ENCODE measurements at regions not wholly inside any gene's neighbourhood (a gene's known extent, or its start where the extent isn't known, plus 50 kb on each side); places are given as distances from the start of the nearest gene placed in this dataset.
"Not testable (repeated sequence)": the region's sequence is repeated elsewhere in the genome, so short reads cannot be mapped to it uniquely, and the experiment has no call there.

DNA sequence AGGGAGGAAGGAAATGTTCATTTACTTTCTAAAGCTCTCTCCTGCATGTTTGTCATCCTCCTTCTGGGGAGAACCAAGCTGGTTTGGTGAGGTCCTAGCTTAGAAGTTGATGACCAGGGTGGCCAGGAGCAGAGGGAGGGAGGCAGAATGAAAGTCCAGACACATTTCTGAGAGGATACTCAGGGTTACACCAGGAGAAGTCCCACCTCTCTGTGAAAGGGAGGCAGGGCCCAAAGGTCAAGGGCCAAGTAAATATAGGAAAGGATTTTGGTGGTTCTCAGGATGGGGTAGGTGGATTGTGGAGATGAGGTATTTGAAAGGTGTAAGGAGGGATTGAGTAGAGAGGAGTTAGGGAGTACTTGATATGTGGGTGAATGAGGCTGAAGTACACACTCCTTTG, 58.0 kb upstream of the FBXO11 start:
- H3K27me3 ChIP-seq (ENCODE audit: insufficient read depth, low read length), result peaks cover 8% of the 10 kb centered on the region
- H3K9me3 ChIP-seq (ENCODE audit: low read depth, low read length), result no peaks in the 10 kb centered on the region
- H3K4me1 ChIP-seq (ENCODE audit: insufficient read depth, low read length), result no peaks in the 10 kb centered on the region
- H3K4me3 ChIP-seq (ENCODE audit: low read length), result no peak overlapping the region

- Histone ChIP-seq H3K9me3 (ENCODE audit: low read depth, low read length) (no peaks in the 10 kb centered on the region), H3K27me3 (ENCODE audit: insufficient read depth, low read length) (peaks cover 8% of the 10 kb centered on the region), H3K4me3 (ENCODE audit: low read length) (no peak overlapping the region), H3K4me1 (ENCODE audit: insufficient read depth, low read length) (no peaks in the 10 kb centered on the region)
These were observed 58.6 kb upstream of the FBXO11 start for GRCh38 chr2:47964722-47965434.

- H3K27me3 ChIP-seq (ENCODE audit: insufficient read depth, low read length); H3K9me3 ChIP-seq (ENCODE audit: low read depth, low read length): not testable (repeated sequence)
These were observed 70.4 kb upstream of the FBXO11 start for GRCh38 chr2:47976728-47977127.

DNA sequence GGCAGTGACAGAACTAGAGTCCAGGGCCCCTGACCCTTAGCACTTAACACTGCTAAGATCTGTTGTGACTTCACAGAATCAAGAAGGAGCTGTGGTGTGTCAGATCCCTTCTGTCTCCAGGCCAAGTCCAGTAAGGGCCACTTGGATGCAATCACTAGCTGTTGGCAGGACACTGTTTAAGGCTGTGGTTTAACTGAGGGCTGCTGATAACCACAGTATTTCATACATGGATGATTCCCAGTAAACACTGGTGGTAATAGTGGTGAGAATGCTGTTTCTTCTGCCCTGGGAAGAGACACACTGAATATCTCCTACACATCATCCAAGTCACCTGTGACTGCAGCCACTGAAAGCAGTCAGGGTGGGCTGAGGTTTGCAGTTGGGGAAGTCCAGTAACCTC, 77.7 kb upstream of the FBXO11 start:
- no peak overlapping the region for H3K4me3 ChIP-seq (ENCODE audit: low read length)
- H3K9me3 ChIP-seq (ENCODE audit: low read depth, low read length), result no peaks in the 10 kb centered on the region
- no peaks in the 10 kb centered on the region for H3K4me1 ChIP-seq (ENCODE audit: insufficient read depth, low read length)
- H3K27me3 ChIP-seq (ENCODE audit: insufficient read depth, low read length), result no peaks in the 10 kb centered on the region

More at GRCh38 chr2:47976728-47977127, 70.4 kb upstream of the FBXO11 start:
- H3K4me3 ChIP-seq (ENCODE audit: low read length); H3K4me1 ChIP-seq (ENCODE audit: insufficient read depth, low read length): not testable (repeated sequence)

DNA sequence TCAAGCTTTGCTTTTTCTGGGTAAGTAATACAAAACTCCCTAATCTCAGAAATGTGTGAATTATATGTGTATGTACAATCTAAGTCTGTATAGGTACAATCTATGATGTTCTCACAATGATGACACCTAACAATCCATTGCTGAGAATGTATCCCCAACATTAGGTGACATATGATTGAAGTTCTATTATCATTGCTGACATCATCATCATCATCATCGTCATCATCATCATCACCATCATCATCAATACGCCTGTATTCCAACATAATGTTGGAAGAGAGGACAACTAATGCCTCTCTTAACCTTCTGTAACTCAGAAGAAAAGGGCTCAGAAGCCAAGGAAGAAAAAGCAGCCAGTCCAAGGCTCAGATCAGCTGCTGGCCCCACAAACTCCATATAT, 84.2 kb upstream of the FBXO11 start:
- no peaks in the 10 kb centered on the region for H3K27me3 ChIP-seq (ENCODE audit: insufficient read depth, low read length)
- H3K9me3 ChIP-seq (ENCODE audit: low read depth, low read length), result no peaks in the 10 kb centered on the region
- H3K4me1 ChIP-seq (ENCODE audit: insufficient read depth, low read length), result no peaks in the 10 kb centered on the region
- H3K4me3 ChIP-seq (ENCODE audit: low read length), result no peak overlapping the region

GRCh38 chr2:47992671-47993070, 86.4 kb upstream of the FBXO11 start:
- Histone ChIP-seq H3K4me3 (ENCODE audit: low read length) (no peak overlapping the region), H3K4me1 (ENCODE audit: insufficient read depth, low read length) (no peaks in the 10 kb centered on the region), H3K27me3 (ENCODE audit: insufficient read depth, low read length) (peaks cover 3% of the 10 kb centered on the region), H3K9me3 (ENCODE audit: low read depth, low read length) (no peaks in the 10 kb centered on the region)

- H3K4me3 ChIP-seq (ENCODE audit: low read length), result no peak overlapping the region
- no peaks in the 10 kb centered on the region for H3K9me3 ChIP-seq (ENCODE audit: low read depth, low read length)
- no peaks in the 10 kb centered on the region for H3K4me1 ChIP-seq (ENCODE audit: insufficient read depth, low read length)
- peaks cover 6% of the 10 kb centered on the region for H3K27me3 ChIP-seq (ENCODE audit: insufficient read depth, low read length)
These were observed 90.5 kb upstream of the FBXO11 start for GRCh38 chr2:47996808-47997207.

- H3K9me3 ChIP-seq (ENCODE audit: low read depth, low read length), result no peaks in the 10 kb centered on the region
- peaks cover 6% of the 10 kb centered on the region for H3K27me3 ChIP-seq (ENCODE audit: insufficient read depth, low read length)
- H3K4me3 ChIP-seq (ENCODE audit: low read length), result no peak overlapping the region
- H3K4me1 ChIP-seq (ENCODE audit: insufficient read depth, low read length), result no peaks in the 10 kb centered on the region
These were observed 93.2 kb upstream of the FBXO11 start for GRCh38 chr2:47999512-47999911.

DNA sequence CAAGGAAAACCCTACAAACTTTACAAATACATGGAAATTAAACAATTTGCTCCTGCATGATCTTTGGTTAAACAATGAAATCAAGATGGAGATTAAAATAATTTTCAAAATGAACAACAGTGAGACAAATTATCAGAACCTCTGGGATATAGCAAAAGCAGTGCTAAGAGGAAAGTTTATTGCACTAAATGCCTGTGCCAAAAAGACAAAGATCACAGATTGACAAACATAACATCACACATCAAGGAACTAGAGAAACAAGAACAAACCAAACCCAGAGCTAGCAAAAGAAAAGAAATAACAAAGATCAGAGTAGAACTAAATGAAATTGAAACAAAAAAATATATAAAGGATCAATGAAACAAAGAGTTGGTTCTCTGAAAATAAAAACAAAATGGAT, 95.2 kb upstream of the FBXO11 start:
- no peaks in the 10 kb centered on the region for H3K4me1 ChIP-seq (ENCODE audit: insufficient read depth, low read length)
- no peak overlapping the region for H3K4me3 ChIP-seq (ENCODE audit: low read length)
- H3K27me3 ChIP-seq (ENCODE audit: insufficient read depth, low read length), result peaks cover 6% of the 10 kb centered on the region
- no peaks in the 10 kb centered on the region for H3K9me3 ChIP-seq (ENCODE audit: low read depth, low read length)

GRCh38 chr2:48006094-48006493, 99.8 kb upstream of the FBXO11 start:
- Histone ChIP-seq H3K27me3 (ENCODE audit: insufficient read depth, low read length) (peaks cover 3% of the 10 kb centered on the region), H3K9me3 (ENCODE audit: low read depth, low read length) (no peaks in the 10 kb centered on the region), H3K4me1 (ENCODE audit: insufficient read depth, low read length) (no peaks in the 10 kb centered on the region), H3K4me3 (ENCODE audit: low read length) (no peak overlapping the region)

- H3K4me1 ChIP-seq (ENCODE audit: insufficient read depth, low read length), result no peaks in the 10 kb centered on the region
- no peak overlapping the region for H3K4me3 ChIP-seq (ENCODE audit: low read length)
- H3K9me3 ChIP-seq (ENCODE audit: low read depth, low read length), result no peaks in the 10 kb centered on the region
- peaks cover 3% of the 10 kb centered on the region for H3K27me3 ChIP-seq (ENCODE audit: insufficient read depth, low read length)
These were observed 101.5 kb upstream of the FBXO11 start for GRCh38 chr2:48007699-48008268.

GRCh38 chr2:48009256-48009655, 103.0 kb upstream of the FBXO11 start:
- Histone ChIP-seq H3K27me3 (ENCODE audit: insufficient read depth, low read length) (peaks cover 3% of the 10 kb centered on the region), H3K4me1 (ENCODE audit: insufficient read depth, low read length) (no peaks in the 10 kb centered on the region), H3K4me3 (ENCODE audit: low read length) (no peak overlapping the region), H3K9me3 (ENCODE audit: low read depth, low read length) (no peaks in the 10 kb centered on the region)

- Histone ChIP-seq H3K9me3 (ENCODE audit: low read depth, low read length) (peaks cover 4% of the 10 kb centered on the region), H3K27me3 (ENCODE audit: insufficient read depth, low read length) (no peaks in the 10 kb centered on the region), H3K4me3 (ENCODE audit: low read length) (no peak overlapping the region), H3K4me1 (ENCODE audit: insufficient read depth, low read length) (no peaks in the 10 kb centered on the region)
These were observed 109.1 kb upstream of the FBXO11 start for GRCh38 chr2:48015421-48015820.

- Histone ChIP-seq H3K27me3 (ENCODE audit: insufficient read depth, low read length) (no peaks in the 10 kb centered on the region), H3K9me3 (ENCODE audit: low read depth, low read length) (peaks cover 4% of the 10 kb centered on the region), H3K4me3 (ENCODE audit: low read length) (no peak overlapping the region), H3K4me1 (ENCODE audit: insufficient read depth, low read length) (no peaks in the 10 kb centered on the region)
These were observed 110.1 kb upstream of the FBXO11 start for GRCh38 chr2:48016225-48017019.

DNA sequence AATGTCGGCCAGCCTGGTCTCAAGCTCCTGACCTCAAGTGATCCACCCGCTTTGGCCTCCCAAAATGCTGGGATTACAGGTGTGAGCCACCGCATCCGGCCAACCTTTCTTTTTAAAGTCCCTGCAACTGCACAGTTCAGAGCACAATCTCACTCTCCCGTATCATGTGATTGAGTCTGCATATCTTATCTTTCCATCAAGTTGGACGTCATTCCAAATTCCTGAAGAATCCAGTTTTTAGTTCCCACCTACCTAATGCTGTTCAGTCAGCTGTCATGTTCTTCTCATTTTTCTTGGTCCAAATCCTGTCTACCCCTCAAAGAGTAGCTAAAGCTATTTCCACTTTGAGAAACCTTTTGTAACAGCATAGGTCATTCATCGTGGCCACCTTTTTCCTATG, 110.8 kb upstream of the FBXO11 start:
- no peaks in the 10 kb centered on the region for H3K4me1 ChIP-seq (ENCODE audit: insufficient read depth, low read length)
- peaks cover 4% of the 10 kb centered on the region for H3K9me3 ChIP-seq (ENCODE audit: low read depth, low read length)
- H3K4me3 ChIP-seq (ENCODE audit: low read length), result no peak overlapping the region
- H3K27me3 ChIP-seq (ENCODE audit: insufficient read depth, low read length), result no peaks in the 10 kb centered on the region
